HEK293 (cell line): ENCODE measurements at regions not wholly inside any gene's neighbourhood (a gene's known extent, or its start where the extent isn't known, plus 50 kb on each side); places are given as distances from the start of the nearest gene placed in this dataset.

Experiments
- CTCF ChIA-PET: fragments of 350-600 bp; formaldehyde crosslinking; extraction: SDS; loops from one replicate; lab custom pipeline; 2021; ENCODE audit warnings: antibody characterized with exemption; lab: Yijun Ruan, JAX
- POLR2A ChIA-PET: fragments of 300-600 bp; formaldehyde crosslinking; extraction: SDS; loops from one replicate; lab custom pipeline; 2020; ENCODE audit warnings: antibody characterized with exemption, inconsistent platforms; lab: Yijun Ruan, JAX
- H3K27ac ChIP-seq: fragments of 200-500 bp; sonication (Bioruptor generic); 2 replicates; pipeline ENCODE4 v1.5.1; 2014; ENCODE audit warnings: low read depth, low read length, control low read depth, inconsistent platforms; ENCODE audit errors: extremely low read depth
- H3K36me3 ChIP-seq, 2 experiments: fragments of 200-500 bp in 1 of 2; sonication (Bioruptor generic) in 1 of 2; 1 replicate in 1 of 2; 2 replicates in 1 of 2; pipeline ENCODE4 v1.5.1; 2014 to 2017; ENCODE audit warnings: inconsistent platforms in 2 of 2, low read length in 2 of 2; ENCODE audit not compliant: control insufficient read depth in 2 of 2, insufficient read depth in 1 of 2
- H3K4me1 ChIP-seq: fragments of 200-500 bp; sonication (Bioruptor generic); 2 replicates; pipeline ENCODE4 v1.5.1; 2014; ENCODE audit warnings: mild to moderate bottlenecking, low read length, inconsistent platforms; ENCODE audit not compliant: control insufficient read depth, insufficient read depth
- H3K4me3 ChIP-seq: 2 replicates; pipeline ENCODE4 v1.5.1; 2011; ENCODE audit warnings: low read depth, mild to moderate bottlenecking, control low read depth, low read length, moderate library complexity
- H3K9me3 ChIP-seq: fragments of 200-500 bp; sonication (Bioruptor generic); 2 replicates; pipeline ENCODE4 v1.5.1; 2014; ENCODE audit warnings: low read depth, low read length, inconsistent platforms; ENCODE audit not compliant: control insufficient read depth, insufficient read depth
- FEZF1 ChIP-seq: fragments of 450-650 bp; formaldehyde crosslinking; IDR thresholded peaks from 2 replicates; pipeline ENCODE4 v1.5.1; 2016; ENCODE audit warnings: missing biosample characterization, missing genetic modification characterization
- IKZF3 ChIP-seq: fragments of 450-650 bp; IDR thresholded peaks from 2 replicates; pipeline ENCODE4 v1.5.0; 2018; ENCODE audit warnings: missing biosample characterization, mild to moderate bottlenecking, missing genetic modification characterization, moderate library complexity
- PRDM6 ChIP-seq: fragments of 450-650 bp; formaldehyde crosslinking; IDR thresholded peaks from 2 replicates; pipeline ENCODE4 v1.5.1; 2017; ENCODE audit warnings: missing biosample characterization, missing genetic modification characterization
- SETDB1 ChIP-seq: IDR thresholded peaks from one replicate; pipeline ENCODE4 v1.6.1; 2017; ENCODE audit warnings: mild to moderate bottlenecking, low read length, moderate library complexity, mixed read lengths; ENCODE audit not compliant: insufficient read length
- TSHZ1 ChIP-seq: fragments of 450-650 bp; formaldehyde crosslinking; IDR thresholded peaks from 2 replicates; pipeline ENCODE4 v1.5.1; 2016; ENCODE audit warnings: missing biosample characterization, missing genetic modification characterization, borderline replicate concordance
- ZBTB8A ChIP-seq: fragments of 450-650 bp; formaldehyde crosslinking; IDR thresholded peaks from 2 replicates; pipeline ENCODE4 v1.5.1; 2016; ENCODE audit warnings: missing biosample characterization, missing genetic modification characterization
- ZFP69B ChIP-seq: fragments of 450-650 bp; formaldehyde crosslinking; IDR thresholded peaks from 2 replicates; pipeline ENCODE4 v1.5.1; 2016; ENCODE audit warnings: missing biosample characterization, missing genetic modification characterization
- ZNF175 ChIP-seq: fragments of 450-650 bp; formaldehyde crosslinking; IDR thresholded peaks from 2 replicates; pipeline ENCODE4 v1.5.1; 2016; ENCODE audit warnings: missing biosample characterization, missing genetic modification characterization
- ZNF223 ChIP-seq: fragments of 450-650 bp; formaldehyde crosslinking; IDR thresholded peaks from 2 replicates; pipeline ENCODE4 v1.5.1; 2016; ENCODE audit warnings: missing biosample characterization, missing genetic modification characterization
- ZNF280C ChIP-seq: fragments of 450-650 bp; formaldehyde crosslinking; IDR thresholded peaks from 2 replicates; pipeline ENCODE4 v1.5.1; 2016; ENCODE audit warnings: missing biosample characterization, missing genetic modification characterization
- ZNF423 ChIP-seq: fragments of 450-650 bp; formaldehyde crosslinking; IDR thresholded peaks from 2 replicates; pipeline ENCODE4 v1.5.1; 2016; ENCODE audit warnings: missing biosample characterization, missing genetic modification characterization
- ZNF473 ChIP-seq: fragments of 450-650 bp; formaldehyde crosslinking; IDR thresholded peaks from 2 replicates; pipeline ENCODE4 v1.5.1; 2017; ENCODE audit warnings: missing biosample characterization, missing genetic modification characterization
- ZNF530 ChIP-seq: fragments of 450-650 bp; formaldehyde crosslinking; IDR thresholded peaks from 2 replicates; pipeline ENCODE4 v1.5.1; 2016; ENCODE audit warnings: low read depth, missing biosample characterization, missing genetic modification characterization
- ZNF600 ChIP-seq: fragments of 450-650 bp; formaldehyde crosslinking; IDR thresholded peaks from 2 replicates; pipeline ENCODE4 v1.5.1; 2016; ENCODE audit warnings: missing biosample characterization, missing genetic modification characterization
- ZNF658 ChIP-seq: fragments of 450-650 bp; formaldehyde crosslinking; IDR thresholded peaks from 2 replicates; pipeline ENCODE4; 2016; ENCODE audit warnings: missing biosample characterization, missing genetic modification characterization
- ZNF704 ChIP-seq: fragments of 450-650 bp; formaldehyde crosslinking; IDR thresholded peaks from 2 replicates; pipeline ENCODE4 v1.5.1; 2016; ENCODE audit warnings: missing biosample characterization, missing genetic modification characterization
- ZNF791 ChIP-seq: fragments of 450-650 bp; formaldehyde crosslinking; IDR thresholded peaks from 2 replicates; pipeline ENCODE4 v1.5.1; 2016; ENCODE audit warnings: missing biosample characterization, missing genetic modification characterization
- ZNF792 ChIP-seq: fragments of 450-650 bp; formaldehyde crosslinking; IDR thresholded peaks from 2 replicates; pipeline ENCODE4 v1.5.1; 2016; ENCODE audit warnings: missing biosample characterization, missing genetic modification characterization
- ZNF837 ChIP-seq: fragments of 450-650 bp; formaldehyde crosslinking; IDR thresholded peaks from 2 replicates; pipeline ENCODE4 v1.5.1; 2016; ENCODE audit warnings: missing biosample characterization, missing genetic modification characterization
- ZNF843 ChIP-seq: fragments of 450-650 bp; formaldehyde crosslinking; IDR thresholded peaks from 2 replicates; pipeline ENCODE4 v1.5.1; 2016; ENCODE audit warnings: missing biosample characterization, missing genetic modification characterization
- TF ChIP-seq, protein P1 (sequence below): fragments of 450-650 bp; formaldehyde crosslinking; IDR thresholded peaks from 2 replicates; pipeline ENCODE4 v1.5.1; 2016; ENCODE audit warnings: missing biosample characterization, missing genetic modification characterization
- TF ChIP-seq, protein P2 (sequence below): fragments of 450-650 bp; formaldehyde crosslinking; IDR thresholded peaks from 2 replicates; pipeline ENCODE4 v1.5.1; 2016; ENCODE audit warnings: missing biosample characterization, missing genetic modification characterization

DNA sequence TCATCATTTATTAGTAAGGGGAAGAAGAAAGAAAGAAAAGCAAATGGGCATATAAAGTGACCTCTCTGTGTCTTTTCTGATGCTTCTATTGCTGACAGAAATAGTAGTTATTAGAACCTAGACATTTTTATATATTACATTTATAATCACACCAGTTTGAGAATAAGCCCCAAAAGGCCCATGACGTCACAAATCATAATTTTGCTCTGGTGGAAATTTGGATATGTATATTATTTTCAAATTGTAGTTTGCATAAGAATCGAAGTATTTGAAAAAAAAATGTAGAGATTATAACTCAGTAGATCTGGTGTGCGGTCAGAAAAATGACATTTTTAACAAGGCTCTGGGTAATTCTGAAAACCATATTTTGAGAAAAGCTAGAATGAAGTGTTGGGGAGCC, 101.2 kb upstream of the STEAP1 start:
- Histone ChIP-seq H3K27ac (no peak overlapping the region), H3K36me3 (no peaks in the 10 kb centered on the region), H3K9me3 (no peaks in the 10 kb centered on the region), H3K4me3 (no peak overlapping the region), H3K4me1 (no peaks in the 10 kb centered on the region)
- TF ChIP-seq ZNF792 (tag by site-specific recombination) (no peak), ZNF600 (no peak)
- ChIA-PET POLR2A (no interaction called here), CTCF (interaction anchor here (1.6 kb wide), 1 partner anchor 14 kb away, joined by 4 read pairs; no protein-coding TSS in a partner anchor)

DNA sequence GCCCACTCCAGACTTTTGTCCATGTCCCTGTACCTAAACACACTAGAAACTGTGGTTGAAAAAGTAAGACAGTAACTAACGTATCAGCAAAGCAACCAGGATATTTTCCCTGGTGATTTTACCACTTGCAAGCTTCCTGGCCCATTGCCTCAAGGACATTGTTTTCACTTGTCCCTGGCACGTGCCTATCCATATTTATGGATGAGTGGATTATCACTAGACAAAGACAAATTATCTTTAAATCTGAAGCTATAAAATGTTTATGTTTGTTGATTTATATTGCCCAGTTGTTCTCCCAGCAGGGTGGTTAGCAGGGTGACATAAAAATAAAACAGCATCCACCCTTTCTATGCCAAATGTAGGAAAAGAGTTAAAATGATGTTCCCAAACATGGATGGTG, 93.2 kb upstream of the STEAP1 start:
- Histone ChIP-seq H3K4me3 (no peak overlapping the region), H3K27ac (no peak overlapping the region), H3K9me3 (no peaks in the 10 kb centered on the region), H3K36me3 (no peaks in the 10 kb centered on the region), H3K4me1 (no peaks in the 10 kb centered on the region)
- TF ChIP-seq ZNF704 (tag by site-specific recombination) (no peak), ZBTB8A (tag by site-specific recombination) (no peak), FEZF1 (peak; percentile 51), PRDM6 (tag by site-specific recombination) (peak; percentile 28; the same call in 1 of the 2 replicates)
- TF ChIP-seq, protein P1, sequence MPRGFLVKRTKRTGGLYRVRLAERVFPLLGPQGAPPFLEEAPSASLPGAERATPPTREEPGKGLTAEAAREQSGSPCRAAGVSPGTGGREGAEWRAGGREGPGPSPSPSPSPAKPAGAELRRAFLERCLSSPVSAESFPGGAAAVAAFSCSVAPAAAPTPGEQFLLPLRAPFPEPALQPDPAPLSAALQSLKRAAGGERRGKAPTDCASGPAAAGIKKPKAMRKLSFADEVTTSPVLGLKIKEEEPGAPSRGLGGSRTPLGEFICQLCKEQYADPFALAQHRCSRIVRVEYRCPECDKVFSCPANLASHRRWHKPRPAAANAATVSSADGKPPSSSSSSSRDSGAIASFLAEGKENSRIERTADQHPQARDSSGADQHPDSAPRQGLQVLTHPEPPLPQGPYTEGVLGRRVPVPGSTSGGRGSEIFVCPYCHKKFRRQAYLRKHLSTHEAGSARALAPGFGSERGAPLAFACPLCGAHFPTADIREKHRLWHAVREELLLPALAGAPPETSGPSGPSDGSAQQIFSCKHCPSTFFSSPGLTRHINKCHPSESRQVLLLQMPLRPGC (tag by site-specific recombination), result no peak
- TF ChIP-seq, protein P2, sequence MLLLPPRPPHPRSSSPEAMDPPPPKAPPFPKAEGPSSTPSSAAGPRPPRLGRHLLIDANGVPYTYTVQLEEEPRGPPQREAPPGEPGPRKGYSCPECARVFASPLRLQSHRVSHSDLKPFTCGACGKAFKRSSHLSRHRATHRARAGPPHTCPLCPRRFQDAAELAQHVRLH, result no peak
- CTCF ChIA-PET, result interaction anchor here (0.6 kb wide), 1 partner anchor 1020 kb away, joined by 5 read pairs; no protein-coding TSS in a partner anchor
- POLR2A ChIA-PET, result interaction anchor here (0.6 kb wide), 1 partner anchor 447 kb away, joined by 3 read pairs; no protein-coding TSS in a partner anchor

DNA sequence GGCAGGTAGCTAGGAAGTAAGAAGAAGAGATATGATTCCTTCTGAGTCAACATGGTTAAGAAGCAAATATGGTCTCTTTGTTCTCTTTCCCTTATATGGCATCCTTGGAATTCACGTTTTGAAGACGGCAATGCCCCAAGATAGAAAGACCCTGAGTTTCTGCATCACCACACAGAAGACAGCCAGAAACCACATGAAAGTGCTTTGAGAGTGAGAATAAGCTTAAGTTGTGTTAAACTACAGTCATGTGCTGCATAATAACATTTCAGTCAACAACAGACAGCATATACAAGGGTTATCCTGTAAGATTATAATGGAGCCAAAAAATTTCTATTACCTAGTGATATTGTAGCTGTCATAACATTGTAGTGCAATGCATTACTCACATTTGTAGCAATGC, 89.9 kb upstream of the STEAP1 start:
- Histone ChIP-seq H3K36me3 (no peaks in the 10 kb centered on the region), H3K27ac (no peak overlapping the region), H3K9me3 (no peaks in the 10 kb centered on the region), H3K4me3 (no peak overlapping the region), H3K4me1 (no peaks in the 10 kb centered on the region)
- CTCF ChIA-PET, result no interaction called here
- POLR2A ChIA-PET, result no interaction called here
- TF ChIP-seq ZNF423 (tag by site-specific recombination), result no peak
- TF ChIP-seq ZNF843, result no peak
- TF ChIP-seq ZNF658 (tag by site-specific recombination), result no peak
- no peak for TF ChIP-seq ZFP69B (tag by site-specific recombination)
- TF ChIP-seq ZNF223 (tag by site-specific recombination), result no peak
- no peak for TF ChIP-seq ZNF175 (tag by site-specific recombination)
- TF ChIP-seq IKZF3 (tag by site-specific recombination), result no peak
- TF ChIP-seq ZNF837 (tag by site-specific recombination), result no peak
- no peak for TF ChIP-seq ZNF473
- no peak for TF ChIP-seq ZNF530
- TF ChIP-seq ZNF280C (tag by site-specific recombination), result no peak
- no peak for TF ChIP-seq TSHZ1 (tag by site-specific recombination)
- TF ChIP-seq SETDB1, result no peak
- no peak for TF ChIP-seq ZNF791 (tag by site-specific recombination)
